ENCODE measurements at regions not wholly inside any gene's neighbourhood (a gene's known extent, or its start where the extent isn't known, plus 50 kb on each side); places are given as distances from the start of the nearest gene placed in this dataset.

DNA sequence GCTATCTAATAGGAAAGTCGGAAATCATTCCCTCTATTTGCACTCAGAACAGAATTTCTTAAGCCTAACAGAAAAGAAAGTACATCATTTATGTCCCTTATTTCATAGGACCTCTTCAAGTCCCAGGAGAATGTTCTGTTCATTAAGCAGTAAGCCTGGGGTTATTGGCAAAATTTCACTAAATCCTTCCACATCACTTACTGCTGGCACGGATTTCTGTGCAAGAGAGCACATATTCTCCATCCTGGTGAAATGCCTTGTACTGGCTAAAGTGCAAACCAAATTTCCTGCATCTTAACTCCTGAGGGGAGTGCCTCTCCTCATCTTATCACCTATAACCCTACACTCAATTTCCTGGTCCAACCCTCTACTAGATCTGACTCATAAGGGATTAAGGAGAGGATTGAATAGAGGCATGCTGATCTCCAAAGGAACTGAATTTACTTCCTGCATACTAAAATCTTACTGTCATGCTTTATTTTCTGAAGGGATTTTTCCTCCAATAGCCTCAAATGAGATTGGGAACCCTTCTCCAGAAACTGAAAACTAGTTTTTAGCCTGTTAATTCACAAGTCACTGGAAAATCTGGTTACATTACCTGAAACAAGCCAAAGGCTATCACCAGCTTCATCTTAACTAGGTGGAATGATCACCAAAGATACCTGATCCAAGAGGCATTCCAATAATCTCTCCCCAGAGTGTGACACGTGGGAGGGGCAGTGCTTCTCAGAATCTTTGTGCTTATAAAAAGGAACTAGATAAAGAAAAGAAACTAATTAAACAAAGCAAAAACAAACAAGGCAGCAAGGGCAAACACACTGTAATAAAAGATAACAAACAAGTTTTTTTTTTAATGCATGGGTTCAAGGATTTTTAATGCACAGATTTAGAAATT lies 311.1 kb downstream of the NR4A2 start:
- DNase-seq (ENCODE audit: low read depth): no peak
- Histone ChIP-seq H4K20me1 (ENCODE audit: insufficient read depth, low read length) (no peaks in the 10 kb centered on the region), H3K9ac (ENCODE audit: low read length) (no peak overlapping the region), H3K79me2 (ENCODE audit: insufficient read depth, low read length) (no peaks in the 10 kb centered on the region), H3K27me3 (ENCODE audit: insufficient read depth, low read length) (no peaks in the 10 kb centered on the region), H3K4me2 (ENCODE audit: low read length) (no peak overlapping the region), H3K27ac (ENCODE audit: low read depth, low read length) (no peak overlapping the region), H2AFZ (ENCODE audit: low read depth, low read length) (no peak overlapping the region), H3K4me3 (ENCODE audit: insufficient read depth, low read depth, low read length) (no peak overlapping the region), H3K4me1 (ENCODE audit: insufficient read depth, low read length) (no peaks in the 10 kb centered on the region), H3K36me3 (ENCODE audit: insufficient read depth, low read length) (no peaks in the 10 kb centered on the region), H3K9me3 (ENCODE audit: insufficient read depth, low read depth, low read length) (no peaks in the 10 kb centered on the region)
- no peaks in the 10 kb centered on the region for H3K36me3 Mint-ChIP-seq (ENCODE audit: low read depth, unreplicated experiment)
- FAIRE-seq: no peak
- no peaks in the 10 kb centered on the region for H3K27me3 Mint-ChIP-seq (ENCODE audit: low read depth, unreplicated experiment)
- TF ChIP-seq EZH2 (IDR thresholded peaks at IDR 0.05; ENCODE audit: insufficient read depth, low read length): no peak
- TF ChIP-seq, protein P1, sequence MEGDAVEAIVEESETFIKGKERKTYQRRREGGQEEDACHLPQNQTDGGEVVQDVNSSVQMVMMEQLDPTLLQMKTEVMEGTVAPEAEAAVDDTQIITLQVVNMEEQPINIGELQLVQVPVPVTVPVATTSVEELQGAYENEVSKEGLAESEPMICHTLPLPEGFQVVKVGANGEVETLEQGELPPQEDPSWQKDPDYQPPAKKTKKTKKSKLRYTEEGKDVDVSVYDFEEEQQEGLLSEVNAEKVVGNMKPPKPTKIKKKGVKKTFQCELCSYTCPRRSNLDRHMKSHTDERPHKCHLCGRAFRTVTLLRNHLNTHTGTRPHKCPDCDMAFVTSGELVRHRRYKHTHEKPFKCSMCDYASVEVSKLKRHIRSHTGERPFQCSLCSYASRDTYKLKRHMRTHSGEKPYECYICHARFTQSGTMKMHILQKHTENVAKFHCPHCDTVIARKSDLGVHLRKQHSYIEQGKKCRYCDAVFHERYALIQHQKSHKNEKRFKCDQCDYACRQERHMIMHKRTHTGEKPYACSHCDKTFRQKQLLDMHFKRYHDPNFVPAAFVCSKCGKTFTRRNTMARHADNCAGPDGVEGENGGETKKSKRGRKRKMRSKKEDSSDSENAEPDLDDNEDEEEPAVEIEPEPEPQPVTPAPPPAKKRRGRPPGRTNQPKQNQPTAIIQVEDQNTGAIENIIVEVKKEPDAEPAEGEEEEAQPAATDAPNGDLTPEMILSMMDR (IDR thresholded peaks at IDR 0.05; ENCODE audit: insufficient read depth, low read depth, low read length): no peak
- peaks cover 5% of the 10 kb centered on the region for H3K4me1 Mint-ChIP-seq (ENCODE audit: low read depth, unreplicated experiment)
- H3K9me3 Mint-ChIP-seq (ENCODE audit: unreplicated experiment): no peaks in the 10 kb centered on the region
- no peak overlapping the region for H3K4me3 Mint-ChIP-seq (ENCODE audit: unreplicated experiment)
- no peak overlapping the region for H3K27ac Mint-ChIP-seq (ENCODE audit: unreplicated experiment)

DNA sequence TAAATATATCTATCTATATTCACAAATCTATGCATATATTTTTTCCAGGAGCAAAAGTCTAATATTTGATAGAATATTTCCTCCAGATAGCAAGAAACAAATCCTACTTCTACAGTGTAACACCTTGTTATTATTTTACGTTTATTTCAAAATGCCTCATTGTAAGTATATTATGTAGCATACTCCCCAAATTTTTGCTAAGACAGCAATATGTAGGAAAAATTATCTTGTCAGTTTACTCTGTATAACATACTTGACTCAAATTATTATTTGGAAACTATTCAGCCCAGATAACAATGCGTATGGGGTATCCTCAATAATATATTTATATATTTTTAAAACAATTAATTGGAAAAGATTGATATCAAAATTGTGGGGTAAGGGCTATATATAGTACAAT lies 313.2 kb downstream of the NR4A2 start:
- no peak overlapping the region for H3K27ac Mint-ChIP-seq (ENCODE audit: unreplicated experiment)
- Histone ChIP-seq H3K9ac (ENCODE audit: low read length) (no peak overlapping the region), H3K4me1 (ENCODE audit: insufficient read depth, low read length) (no peaks in the 10 kb centered on the region), H3K27ac (ENCODE audit: low read depth, low read length) (no peak overlapping the region), H3K27me3 (ENCODE audit: insufficient read depth, low read length) (no peaks in the 10 kb centered on the region), H3K9me3 (ENCODE audit: insufficient read depth, low read depth, low read length) (no peaks in the 10 kb centered on the region), H3K4me3 (ENCODE audit: insufficient read depth, low read depth, low read length) (no peak overlapping the region), H3K79me2 (ENCODE audit: insufficient read depth, low read length) (no peaks in the 10 kb centered on the region), H2AFZ (ENCODE audit: low read depth, low read length) (no peak overlapping the region), H3K36me3 (ENCODE audit: insufficient read depth, low read length) (no peaks in the 10 kb centered on the region), H3K4me2 (ENCODE audit: low read length) (no peak overlapping the region), H4K20me1 (ENCODE audit: insufficient read depth, low read length) (no peaks in the 10 kb centered on the region)
- no peaks in the 10 kb centered on the region for H3K36me3 Mint-ChIP-seq (ENCODE audit: low read depth, unreplicated experiment)
- no peak for DNase-seq (ENCODE audit: low read depth)
- FAIRE-seq: no peak
- TF ChIP-seq EZH2 (IDR thresholded peaks at IDR 0.05; ENCODE audit: insufficient read depth, low read length): no peak
- TF ChIP-seq, protein P1 (IDR thresholded peaks at IDR 0.05; ENCODE audit: insufficient read depth, low read depth, low read length): no peak
- no peak overlapping the region for H3K4me3 Mint-ChIP-seq (ENCODE audit: unreplicated experiment)
- no peaks in the 10 kb centered on the region for H3K9me3 Mint-ChIP-seq (ENCODE audit: unreplicated experiment)
- H3K27me3 Mint-ChIP-seq (ENCODE audit: low read depth, unreplicated experiment): no peaks in the 10 kb centered on the region
- peaks cover 5% of the 10 kb centered on the region for H3K4me1 Mint-ChIP-seq (ENCODE audit: low read depth, unreplicated experiment)

DNA sequence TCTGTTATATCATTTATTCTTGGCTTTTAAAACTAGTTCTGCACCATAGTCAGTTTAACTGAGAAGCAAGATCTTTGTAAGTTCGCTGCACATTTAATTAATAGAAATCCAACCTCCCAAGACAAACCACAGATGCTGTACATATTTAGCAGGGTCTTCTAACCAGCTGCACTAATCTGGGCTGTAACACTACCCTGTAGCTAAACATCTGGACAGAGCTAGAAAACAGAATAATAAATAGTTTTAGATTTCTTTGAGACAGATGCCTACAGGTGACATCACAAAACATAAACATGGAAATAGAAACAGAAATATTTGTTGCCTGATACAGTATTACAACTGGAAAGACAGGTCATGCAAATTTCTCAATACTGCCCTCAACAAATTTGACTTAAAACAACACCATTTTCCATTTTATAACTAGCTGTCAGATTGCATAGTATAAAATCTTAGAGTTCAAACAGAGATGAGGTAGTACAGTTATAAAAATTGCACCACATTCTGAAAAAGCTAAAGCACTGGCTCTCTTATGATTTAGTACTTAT lies 315.1 kb downstream of the NR4A2 start:
- no peak for TF ChIP-seq EZH2 (IDR thresholded peaks at IDR 0.05; ENCODE audit: insufficient read depth, low read length)
- TF ChIP-seq, protein P1 (IDR thresholded peaks at IDR 0.05; ENCODE audit: insufficient read depth, low read depth, low read length): no peak

More for the DNA sequence above, 315.1 kb downstream of the NR4A2 start:
- Mint-ChIP-seq H3K4me3 (ENCODE audit: unreplicated experiment) (no peak overlapping the region), H3K36me3 (ENCODE audit: low read depth, unreplicated experiment) (no peaks in the 10 kb centered on the region), H3K4me1 (ENCODE audit: low read depth, unreplicated experiment) (peaks cover 5% of the 10 kb centered on the region), H3K27ac (ENCODE audit: unreplicated experiment) (no peak overlapping the region), H3K9me3 (ENCODE audit: unreplicated experiment) (no peaks in the 10 kb centered on the region), H3K27me3 (ENCODE audit: low read depth, unreplicated experiment) (no peaks in the 10 kb centered on the region)
- H3K4me2 ChIP-seq (ENCODE audit: low read length): no peak overlapping the region
- no peak for DNase-seq (ENCODE audit: low read depth)
- H3K4me1 ChIP-seq (ENCODE audit: insufficient read depth, low read length): no peaks in the 10 kb centered on the region
- no peak overlapping the region for H3K4me3 ChIP-seq (ENCODE audit: insufficient read depth, low read depth, low read length)
- no peaks in the 10 kb centered on the region for H3K79me2 ChIP-seq (ENCODE audit: insufficient read depth, low read length)
- H3K9me3 ChIP-seq (ENCODE audit: insufficient read depth, low read depth, low read length): no peaks in the 10 kb centered on the region
- H4K20me1 ChIP-seq (ENCODE audit: insufficient read depth, low read length): no peaks in the 10 kb centered on the region
- H3K36me3 ChIP-seq (ENCODE audit: insufficient read depth, low read length): no peaks in the 10 kb centered on the region
- H3K9ac ChIP-seq (ENCODE audit: low read length): no peak overlapping the region
- no peaks in the 10 kb centered on the region for H3K27me3 ChIP-seq (ENCODE audit: insufficient read depth, low read length)
- no peak for FAIRE-seq
- H3K27ac ChIP-seq (ENCODE audit: low read depth, low read length): no peak overlapping the region
- H2AFZ ChIP-seq (ENCODE audit: low read depth, low read length): no peak overlapping the region

Measured in astrocyte (in vitro differentiated cells and primary cell).